ENCODE measurements at regions not wholly inside any gene's neighbourhood (a gene's known extent, or its start where the extent isn't known, plus 50 kb on each side); places are given as distances from the start of the nearest gene placed in this dataset.

DNA sequence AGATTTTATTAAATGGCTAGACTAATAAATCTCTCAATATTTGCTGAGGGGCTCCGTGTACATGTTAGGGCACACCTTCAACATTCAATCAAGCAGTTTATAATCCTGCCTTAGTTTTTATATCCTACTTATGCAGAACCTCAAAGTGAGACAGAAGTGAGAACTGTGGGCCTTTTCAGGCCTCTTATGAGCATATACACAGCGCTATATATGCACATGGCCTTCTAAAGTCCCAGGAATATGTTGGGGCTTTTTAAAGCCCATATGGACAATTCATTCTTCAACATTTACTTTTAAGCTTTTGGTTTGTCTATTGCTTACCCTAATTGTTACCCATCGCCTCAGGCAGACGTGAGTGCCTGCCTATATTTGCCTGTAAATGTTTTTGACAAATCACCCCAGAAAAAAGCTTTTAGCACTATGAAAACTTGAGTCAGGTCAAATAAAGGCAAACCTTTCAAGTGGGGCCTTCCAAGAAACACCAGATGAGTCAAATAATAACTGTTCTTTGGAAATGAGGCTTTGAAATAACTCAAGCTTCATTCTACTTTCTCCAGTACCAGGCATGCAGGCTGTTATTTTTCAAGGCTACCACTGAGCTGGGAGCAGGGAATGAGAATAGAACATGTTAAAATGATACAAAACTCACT lies 58.2 kb downstream of the ESM1 start:
- DNase-seq, result no peak

DNA sequence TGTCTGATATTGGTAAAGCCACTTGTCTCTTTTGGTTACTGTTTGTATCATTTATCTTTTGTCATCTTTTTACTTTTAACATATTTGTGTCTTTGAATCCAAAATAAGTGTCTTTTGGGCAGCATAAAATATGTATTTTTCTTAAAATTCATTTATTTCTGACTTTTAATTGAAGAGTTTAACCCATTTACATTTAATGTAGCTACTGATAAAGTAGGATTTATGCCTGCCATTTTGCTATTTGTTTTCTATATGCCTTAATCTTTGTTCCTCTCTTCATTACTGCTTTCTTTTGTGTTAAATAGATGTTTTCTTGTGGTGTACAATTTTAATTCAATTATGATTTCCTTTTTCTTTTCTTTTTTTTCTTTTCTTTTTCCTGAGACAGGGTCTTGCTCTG lies 60.9 kb downstream of the ESM1 start:
- DNase-seq, result no peak

DNA sequence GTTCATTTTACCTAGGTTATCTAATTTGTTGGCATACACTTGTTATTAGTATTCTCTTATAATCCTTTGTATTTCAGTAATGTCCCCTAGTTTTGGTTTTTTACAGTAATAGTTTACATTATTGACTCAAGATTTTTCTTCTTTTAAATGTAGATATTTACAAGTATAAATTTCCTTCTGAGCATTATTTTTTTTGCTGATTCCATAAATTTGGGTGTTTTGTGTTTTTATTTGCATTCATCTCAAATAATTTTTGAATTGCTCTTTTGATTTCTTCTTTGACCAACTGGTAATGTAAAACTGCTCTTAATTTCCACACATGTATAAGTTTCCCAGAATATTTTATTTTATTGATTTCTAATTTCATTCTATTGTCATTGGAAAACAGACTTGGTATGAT lies 68.1 kb downstream of the ESM1 start:
- no peak for DNase-seq

DNA sequence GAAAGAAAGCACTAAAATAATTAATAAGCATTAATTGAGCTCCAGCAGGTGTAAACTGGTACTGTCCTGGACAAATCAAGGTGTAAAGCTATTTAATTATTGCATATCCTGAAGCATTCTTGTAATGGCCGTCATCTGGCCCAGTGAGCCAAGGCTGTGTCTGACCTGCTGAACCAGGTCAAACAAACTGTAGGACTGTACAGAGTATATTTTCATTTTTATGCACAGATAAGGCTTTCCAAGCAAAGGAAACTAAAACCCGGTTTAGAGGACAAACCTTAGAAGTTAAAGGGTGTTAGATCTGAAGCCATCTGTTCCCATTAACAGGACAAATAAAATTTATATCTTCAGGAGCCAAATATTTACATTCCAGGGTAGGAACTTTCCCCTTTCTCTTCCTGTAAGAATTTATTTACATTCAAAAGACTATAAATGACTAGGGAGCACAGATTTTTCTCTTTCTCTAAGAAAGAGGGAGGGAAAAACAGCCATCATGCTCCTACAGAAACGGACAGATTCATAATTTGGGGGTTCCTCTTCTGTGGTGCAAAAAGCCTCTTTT lies 69.8 kb downstream of the ESM1 start:
- no peak for DNase-seq

DNA sequence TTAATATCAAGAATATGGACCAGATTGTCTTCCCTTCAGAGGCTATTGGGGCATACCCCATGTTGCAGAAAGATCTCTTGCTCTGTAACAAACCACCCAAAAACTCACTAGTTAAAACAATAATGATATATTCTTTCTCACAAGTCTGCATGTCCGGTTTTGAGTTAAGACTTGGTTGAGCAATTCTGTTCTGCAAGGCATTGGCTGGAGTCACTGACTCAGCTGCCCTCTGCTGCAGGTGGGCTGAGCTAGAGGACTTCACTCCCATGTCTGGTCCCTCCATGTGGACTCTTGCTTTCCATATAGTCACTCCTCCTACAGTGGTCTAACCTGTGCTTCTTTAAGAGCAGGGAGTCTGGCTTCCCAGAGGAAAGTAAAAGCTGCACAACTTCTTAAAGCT lies 73.4 kb downstream of the ESM1 start:
- DNase-seq, result no peak

DNA sequence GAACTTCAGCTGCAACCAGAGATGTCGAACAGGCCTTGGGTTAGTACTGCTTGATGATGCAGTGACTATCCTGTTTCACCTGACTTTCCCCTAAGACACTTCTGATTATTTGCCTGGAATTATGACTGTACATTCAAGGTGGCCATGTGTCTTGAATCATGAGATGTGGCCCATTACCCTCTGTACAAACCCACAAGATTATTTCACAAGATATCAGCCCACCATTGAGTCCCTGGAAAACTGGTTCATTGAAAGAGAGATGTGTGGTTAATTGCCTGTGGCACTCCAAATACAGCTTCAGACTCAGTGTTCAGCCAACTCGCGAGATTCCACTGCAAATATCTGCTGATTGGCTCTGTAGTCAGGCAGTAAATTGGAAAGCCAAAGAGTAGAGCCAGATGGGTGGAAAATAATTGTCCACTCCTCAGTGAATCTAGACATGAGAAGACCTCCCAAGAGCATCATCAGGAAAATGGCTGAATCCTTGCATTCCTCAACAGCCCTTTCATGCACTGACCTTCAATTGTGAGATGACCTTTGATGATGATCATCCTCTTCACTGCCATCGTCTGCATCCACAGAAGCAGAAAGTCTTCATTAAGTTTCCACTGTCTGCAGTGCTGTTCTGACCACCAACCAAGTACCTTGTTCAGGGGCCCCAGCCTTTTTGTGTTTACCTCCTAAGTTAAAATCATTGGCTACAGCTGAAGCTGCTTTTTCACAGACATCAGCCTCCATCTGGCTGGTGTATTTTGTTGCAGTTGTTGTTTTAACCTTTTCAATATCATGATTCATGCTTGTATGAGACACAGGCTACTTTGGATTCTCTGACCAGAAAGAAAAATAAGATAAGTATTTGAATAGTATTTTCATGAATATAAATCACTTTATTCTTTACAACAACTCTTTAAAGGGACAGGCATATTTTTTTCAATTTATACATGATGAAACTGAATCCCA lies 75.2 kb downstream of the ESM1 start:
- no peak for DNase-seq

DNA sequence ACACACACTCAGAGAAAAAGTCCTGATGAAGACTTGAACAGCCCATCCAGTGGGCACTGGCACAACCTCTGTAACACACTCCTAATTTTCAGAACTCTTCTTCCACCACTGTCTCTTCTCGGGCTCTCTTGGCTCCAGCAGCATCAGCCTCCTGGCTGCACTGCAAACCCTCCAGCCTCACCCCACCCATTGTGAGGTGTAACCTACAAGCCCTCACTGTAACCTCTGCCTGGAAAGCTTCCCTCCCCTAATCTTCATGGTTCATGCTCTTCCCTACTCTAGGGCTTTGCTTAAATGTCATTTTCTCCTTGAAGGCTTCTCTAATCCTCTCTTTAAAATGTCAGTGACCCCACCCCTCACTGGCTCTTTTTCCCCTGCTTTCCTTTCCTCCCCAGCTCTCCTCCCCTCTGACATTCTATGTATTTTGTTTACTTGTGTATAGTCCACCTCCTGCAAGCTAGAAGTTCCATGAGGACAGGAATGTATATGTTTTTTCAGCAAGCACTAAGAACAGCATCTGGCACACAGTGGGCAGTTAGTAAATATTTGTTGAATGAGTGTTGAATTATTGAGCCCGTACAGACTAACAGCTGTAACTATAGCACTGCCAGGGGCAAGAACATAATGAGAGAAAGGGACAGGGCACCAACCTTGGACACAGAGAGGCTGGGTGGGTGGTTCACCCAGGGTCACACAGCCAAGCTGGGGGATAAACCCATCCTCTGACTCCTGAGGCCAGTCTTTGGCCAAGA lies 76.4 kb downstream of the ESM1 start:
- DNase-seq, result no peak

DNA sequence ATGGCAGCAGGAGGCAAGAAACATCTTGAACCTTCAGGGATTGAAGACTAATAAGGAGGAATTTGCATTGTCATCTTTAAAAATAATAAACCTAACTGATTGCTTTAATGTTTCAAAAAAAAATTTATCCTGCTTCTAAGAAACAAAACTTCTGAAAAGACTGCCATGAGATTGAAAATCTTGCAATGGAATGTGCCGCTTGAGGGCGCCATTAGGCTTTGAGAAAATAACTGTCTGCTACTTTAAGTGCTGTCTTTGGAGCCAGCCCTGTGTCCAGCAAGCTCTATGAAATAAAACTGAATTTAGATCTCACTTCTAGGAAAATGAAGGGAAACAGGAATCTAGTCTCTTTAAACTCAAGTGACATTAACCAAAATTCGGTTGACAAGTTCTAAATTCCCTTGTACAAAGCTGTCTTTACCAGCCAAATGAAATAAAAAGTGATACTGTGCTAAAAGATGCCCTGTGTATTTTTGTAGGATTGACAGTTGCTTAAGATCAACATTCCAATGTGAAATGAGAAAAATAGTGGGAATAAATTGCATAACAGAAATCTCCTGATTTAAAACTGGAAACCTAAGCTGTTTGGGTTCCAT lies 79.4 kb downstream of the ESM1 start:
- DNase-seq, result peak; percentile 36

DNA sequence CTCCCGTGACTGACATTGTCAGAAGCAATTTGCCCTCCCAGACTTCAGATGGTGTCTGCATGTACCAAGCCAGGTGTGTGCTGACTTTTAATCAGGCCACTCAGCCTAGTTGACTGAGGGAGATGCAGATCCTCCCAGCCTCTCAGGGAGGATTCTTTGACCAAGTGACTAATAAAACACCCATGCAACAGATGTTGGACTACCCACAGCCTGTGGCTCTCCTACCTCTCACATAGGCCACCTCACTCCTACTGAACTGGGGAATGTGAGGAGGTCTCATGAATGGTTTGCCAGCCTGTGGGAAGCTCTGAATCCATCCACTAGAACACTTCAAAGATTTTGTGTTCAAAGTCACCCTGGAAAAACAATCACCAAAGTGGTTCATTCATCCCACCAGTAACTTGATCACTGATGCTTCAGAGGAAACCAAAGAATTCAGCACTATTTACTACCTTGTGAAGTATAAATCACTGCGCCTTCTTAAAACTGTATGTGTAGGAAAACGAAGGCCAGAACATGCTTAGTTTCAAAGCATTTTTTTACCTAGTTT lies 80.1 kb downstream of the ESM1 start:
- no peak for DNase-seq

DNA sequence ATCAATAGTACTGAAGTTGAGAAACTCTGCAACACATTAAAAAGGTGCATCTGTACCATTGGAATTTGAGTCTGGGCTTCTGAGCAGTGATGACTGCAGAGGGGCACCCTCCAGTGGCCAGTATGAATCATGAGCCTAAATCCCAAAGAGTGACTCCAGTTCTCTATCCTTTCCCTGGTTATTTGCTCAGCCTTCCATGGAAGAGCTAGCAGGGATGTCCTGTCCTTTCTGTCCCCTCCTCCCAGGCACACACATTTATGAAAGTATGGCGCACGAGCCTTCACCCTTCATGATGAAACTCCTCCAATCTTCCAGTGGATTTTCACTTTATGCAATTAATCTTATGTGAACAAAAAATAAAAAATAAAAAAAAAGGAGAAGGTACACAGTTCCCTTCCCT lies 81.0 kb downstream of the ESM1 start:
- DNase-seq, result no peak

DNA sequence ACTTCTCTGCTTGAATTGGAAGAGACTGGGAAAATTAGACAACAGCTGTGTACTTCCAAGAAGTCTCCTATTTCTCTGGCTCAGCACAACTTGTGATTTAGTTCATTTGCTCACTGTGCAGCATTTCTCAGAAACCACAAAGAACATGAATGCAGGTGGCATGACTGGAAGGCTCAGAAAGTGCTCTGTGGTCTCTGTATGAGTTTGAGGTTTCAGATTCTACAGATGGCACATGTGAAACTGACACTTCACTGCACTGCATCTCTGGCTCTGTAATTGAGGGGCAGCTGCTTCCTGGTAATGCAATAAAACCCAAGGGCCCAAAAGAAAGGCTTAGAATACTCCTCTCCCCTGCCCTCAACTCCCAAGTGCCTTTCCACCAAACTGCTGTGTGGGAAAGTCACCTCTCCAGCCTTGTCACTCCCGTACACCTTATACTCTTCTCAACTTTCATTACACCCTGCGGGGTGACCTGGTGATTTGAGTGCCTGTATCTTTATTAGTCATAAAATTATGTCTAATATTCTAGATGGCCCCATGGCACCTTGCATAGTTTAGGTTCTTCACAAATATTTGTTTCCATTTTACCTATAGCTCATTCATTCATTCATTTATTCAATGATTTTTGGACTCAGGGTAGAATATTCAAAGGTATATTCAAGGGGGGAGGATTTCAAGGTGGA lies 82.5 kb downstream of the ESM1 start:
- no peak for DNase-seq

DNA sequence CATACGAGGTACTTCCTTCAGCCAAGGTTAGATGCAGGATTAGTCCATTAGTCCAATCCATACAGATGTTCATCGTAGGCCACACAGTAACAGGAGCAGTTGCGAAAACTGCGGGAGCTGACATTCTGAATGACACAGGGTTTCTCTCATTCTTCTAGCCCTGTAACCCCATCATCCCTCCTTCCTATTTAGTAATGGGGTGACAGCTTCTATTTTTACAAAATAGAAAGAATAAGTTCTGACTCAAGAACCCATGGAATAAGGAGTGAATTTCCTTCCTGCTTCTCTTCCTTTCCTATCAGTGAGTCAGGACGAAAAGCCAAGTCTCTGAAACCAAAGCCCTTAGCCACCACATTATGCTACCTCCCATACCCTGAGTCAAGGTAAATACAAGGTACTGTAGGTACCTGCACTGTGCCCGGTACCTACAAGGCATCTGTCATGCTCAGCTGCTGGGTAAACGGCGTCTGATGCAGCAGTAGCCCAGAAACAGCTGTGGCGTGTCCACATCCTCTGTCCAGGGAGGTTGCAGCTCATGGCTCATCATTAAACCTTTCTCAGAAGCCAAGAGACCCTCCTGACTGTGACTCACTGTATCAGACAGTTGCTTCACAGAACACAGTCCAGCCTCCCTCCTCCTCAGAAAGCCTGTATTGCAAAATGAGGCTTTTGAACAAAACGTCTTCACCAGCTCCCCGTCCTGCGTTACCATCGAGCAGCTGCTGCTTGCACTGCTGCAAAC lies 84.2 kb downstream of the ESM1 start:
- DNase-seq, result no peak

DNA sequence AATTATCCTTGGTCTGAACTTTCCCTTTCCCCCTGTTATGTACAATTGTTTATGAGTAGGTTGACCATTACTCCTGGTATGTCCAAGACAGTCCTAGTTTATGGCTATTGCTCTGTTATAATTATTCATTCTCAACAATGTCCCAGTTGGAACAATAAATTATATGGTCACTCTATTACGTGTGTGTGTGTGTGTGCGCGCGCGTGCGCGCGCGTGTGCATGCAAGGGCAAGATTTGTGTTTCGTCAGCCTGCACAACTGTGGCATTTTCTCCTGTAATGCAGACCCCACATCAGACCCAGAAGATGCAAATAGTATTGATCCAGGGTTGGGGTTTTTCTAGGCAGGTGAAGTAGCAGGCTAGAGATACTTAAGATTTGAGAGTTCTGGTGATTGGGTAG lies 88.4 kb downstream of the ESM1 start:
- DNase-seq, result no peak

DNA sequence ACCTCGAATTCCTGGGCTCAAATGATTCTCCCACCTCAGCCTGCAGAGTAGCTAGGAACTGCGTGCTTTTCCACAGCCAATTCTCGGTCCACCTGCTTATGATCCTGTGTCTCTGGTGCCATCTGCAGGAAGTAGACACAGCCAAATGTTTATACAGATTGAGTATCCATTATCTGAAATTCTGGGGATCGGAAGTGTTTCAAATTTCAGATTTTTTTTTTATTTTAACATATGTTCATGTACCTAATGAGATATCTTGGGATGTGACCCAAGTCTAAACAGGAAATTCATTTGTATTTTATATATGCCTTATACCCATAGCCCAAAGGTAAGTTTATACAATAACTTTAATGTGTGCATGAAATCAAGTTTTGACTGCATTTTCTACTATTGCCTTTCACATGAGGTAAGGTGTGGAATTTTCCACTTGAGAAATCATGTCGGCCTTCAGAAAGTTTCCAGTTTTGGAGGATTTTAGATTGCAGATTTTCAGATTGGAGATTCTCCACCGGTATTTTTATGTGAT lies 89.5 kb downstream of the ESM1 start:
- DNase-seq, result no peak

DNA sequence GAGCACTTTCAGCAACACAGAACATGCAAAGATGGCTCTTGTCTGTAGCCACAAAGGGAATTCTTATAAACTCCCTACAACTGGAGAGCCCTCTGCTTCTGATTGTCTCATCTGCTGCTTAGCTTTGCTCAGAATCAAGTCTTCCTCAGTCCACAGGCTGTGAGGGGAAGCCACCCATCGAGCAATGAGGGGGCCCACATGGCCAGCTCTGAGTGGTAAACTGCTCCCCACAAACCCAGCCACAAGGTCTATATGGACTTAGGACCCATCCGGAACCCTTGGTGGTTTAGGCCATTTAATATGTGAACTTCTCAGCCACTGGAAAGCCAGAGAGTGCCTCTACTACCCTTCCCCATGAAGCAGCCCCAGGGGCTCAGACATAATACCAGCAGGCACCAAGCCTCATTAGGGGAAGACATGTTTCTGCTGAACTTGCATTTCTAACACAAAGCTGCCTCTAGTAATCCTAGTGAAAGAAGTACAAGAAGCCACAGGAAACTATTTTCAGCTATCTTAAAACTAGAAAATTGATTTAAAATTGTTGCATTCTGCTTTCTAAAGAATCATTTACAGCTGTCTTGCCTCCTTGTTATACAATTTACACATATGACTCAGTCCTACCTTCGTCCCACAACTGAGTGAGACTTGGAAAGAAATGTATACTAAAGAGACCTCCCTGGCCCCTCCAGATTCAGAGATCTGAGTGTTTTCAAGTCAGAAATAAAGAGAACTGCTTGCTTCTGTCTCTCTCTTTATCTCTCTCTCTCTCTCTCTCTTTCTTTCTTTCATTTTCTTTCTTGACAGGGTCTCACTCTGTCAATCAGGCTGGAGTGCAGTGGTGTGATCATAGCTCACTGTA lies 90.2 kb downstream of the ESM1 start:
- no peak for DNase-seq

DNA sequence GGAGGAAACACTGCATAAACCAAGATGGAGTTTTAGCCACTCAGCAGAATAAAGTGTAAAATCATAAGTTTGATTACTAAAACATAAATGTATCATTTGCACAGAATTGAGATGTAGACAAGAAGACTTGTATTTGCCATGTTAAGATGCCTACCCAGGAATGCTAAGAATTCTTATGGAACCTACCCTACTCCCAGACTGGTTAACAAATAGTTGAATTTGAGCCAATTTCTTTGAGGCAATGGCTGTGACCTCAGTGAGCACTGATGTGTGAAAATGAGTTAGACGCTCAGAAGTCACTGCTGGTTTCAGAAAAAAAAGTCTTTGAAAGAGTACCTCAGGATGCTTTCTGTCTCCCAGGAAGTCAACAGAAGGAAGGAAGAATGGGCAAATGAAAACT lies 95.6 kb downstream of the ESM1 start:
- DNase-seq, result no peak

DNA sequence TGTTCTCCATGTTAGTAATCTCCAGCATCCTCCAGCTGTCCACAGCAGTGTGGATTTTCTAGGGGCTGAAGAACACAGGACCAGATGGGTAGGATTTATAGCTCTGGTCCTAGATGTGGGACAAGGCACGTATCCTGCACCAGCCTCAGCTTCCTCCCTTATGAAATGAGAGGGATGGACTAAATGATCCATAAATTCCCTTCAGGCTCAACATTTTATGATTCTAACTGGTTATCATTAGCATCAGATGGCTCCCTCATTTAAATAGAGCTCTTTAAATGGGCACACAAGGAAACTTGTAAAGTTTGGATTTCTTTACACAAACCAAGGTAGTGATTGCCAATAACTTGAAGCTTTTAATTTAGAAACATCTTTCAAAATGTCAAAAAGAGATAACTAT lies 97.7 kb downstream of the ESM1 start:
- no peak for DNase-seq

DNA sequence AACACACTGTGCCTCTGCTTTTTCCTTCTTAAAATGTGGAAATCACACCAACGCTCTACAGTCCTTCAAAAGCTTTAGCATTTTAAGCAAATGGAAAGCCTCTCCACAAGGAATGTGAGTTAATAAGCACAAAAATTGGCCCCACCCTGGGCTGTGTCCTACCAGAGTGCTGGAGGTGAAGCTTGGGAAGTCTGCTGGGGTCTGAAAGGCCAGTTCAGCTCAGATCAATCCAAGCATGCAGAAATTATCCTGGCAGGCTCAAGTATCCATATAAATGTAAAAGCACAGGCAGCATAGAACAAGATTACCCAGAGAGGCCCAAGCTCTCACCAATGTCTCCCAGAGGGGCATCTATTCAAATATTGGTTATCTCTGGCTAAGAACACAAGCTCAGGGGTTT lies 98.5 kb downstream of the ESM1 start:
- no peak for DNase-seq

DNA sequence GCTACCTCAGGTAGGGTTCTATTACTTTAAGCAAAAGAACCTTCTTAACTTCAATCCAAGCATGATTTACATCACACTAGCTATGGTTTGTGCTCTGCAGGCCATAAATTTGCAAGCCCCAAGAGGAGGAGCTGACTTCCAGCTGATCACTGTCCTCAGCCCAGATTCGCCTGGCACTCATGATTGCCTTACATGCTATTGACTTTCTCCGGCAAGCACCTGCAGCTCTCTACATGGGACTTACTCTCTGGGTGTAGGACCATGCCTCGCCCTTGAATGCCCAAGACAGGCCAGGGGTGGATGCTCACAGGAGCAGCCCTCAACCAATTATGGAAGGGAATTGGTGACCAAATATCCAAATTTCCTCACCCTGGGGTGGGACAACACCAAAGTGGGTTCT lies 99.8 kb downstream of the ESM1 start:
- no peak for DNase-seq

DNA sequence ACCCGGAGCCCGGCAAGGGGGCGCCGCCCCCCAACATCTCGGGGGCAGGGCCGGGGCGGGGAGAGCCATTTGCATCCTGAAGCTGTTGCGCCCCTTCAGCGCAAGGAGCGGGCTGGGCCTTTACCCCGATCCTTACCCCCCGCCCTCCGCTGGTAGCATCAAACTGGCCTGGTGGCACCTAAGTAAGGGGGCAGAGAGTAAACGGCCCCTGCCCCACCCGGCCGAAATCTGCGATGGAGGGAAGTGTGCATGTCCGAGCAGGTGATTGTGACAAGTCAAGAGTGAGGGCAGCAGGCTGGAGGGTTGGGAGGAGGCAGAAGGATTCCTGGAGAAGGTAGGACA lies 101.2 kb downstream of the ESM1 start:
- DNase-seq, result no peak
